Astrocyte (in vitro differentiated cells and primary cell): ENCODE measurements at regions not wholly inside any gene's neighbourhood (a gene's known extent, or its start where the extent isn't known, plus 50 kb on each side); places are given as distances from the start of the nearest gene placed in this dataset.

Experiments
- EZH2 ChIP-seq: IDR thresholded peaks from 2 replicates; pipeline ENCODE4 v1.6.1; 2012; ENCODE audit warnings: mild to moderate bottlenecking, low read length, inconsistent platforms; ENCODE audit not compliant: insufficient read depth
- TF ChIP-seq, protein P1 (sequence below): IDR thresholded peaks from 2 replicates; pipeline ENCODE4 v1.5.1; 2011; ENCODE audit warnings: low read depth, mild to moderate bottlenecking, inconsistent platforms, low read length, moderate library complexity; ENCODE audit not compliant: insufficient read depth

DNA sequence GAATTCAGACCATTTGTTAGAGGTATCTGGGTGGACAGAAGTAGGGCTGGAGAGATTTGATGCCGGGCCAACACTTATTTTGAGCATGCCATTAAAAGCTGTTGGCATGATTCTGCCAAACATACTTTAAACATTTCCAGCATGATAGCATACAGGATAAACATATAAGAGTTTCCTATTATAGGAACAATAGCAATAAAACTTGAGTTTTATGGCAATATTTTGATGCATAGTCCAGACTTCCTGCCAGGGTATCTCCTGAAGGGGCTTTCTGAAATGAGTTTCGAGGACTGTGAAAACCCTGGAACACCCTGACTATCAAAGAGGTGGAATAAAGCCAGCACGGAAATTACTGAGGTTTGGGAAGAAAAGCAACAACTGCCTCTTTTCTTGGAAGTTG lies 1398.0 kb upstream of the NXPH2 start:
- TF ChIP-seq, protein P1, sequence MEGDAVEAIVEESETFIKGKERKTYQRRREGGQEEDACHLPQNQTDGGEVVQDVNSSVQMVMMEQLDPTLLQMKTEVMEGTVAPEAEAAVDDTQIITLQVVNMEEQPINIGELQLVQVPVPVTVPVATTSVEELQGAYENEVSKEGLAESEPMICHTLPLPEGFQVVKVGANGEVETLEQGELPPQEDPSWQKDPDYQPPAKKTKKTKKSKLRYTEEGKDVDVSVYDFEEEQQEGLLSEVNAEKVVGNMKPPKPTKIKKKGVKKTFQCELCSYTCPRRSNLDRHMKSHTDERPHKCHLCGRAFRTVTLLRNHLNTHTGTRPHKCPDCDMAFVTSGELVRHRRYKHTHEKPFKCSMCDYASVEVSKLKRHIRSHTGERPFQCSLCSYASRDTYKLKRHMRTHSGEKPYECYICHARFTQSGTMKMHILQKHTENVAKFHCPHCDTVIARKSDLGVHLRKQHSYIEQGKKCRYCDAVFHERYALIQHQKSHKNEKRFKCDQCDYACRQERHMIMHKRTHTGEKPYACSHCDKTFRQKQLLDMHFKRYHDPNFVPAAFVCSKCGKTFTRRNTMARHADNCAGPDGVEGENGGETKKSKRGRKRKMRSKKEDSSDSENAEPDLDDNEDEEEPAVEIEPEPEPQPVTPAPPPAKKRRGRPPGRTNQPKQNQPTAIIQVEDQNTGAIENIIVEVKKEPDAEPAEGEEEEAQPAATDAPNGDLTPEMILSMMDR, result no peak
- no peak for TF ChIP-seq EZH2
